Right lung (tissue), 2 donors: ENCODE measurements at regions not wholly inside any gene's neighbourhood (a gene's known extent, or its start where the extent isn't known, plus 50 kb on each side); places are given as distances from the start of the nearest gene placed in this dataset.

Source experiments
- DNase-seq, 2 donors: peaks; one replicate each; pipeline ENCODE4 v3.0.0-alpha.2; 2013

- DNase-seq = no peak
Observed at GRCh38 chr15:53400986-53401385, 358.5 kb downstream of the WDR72 start.

DNA sequence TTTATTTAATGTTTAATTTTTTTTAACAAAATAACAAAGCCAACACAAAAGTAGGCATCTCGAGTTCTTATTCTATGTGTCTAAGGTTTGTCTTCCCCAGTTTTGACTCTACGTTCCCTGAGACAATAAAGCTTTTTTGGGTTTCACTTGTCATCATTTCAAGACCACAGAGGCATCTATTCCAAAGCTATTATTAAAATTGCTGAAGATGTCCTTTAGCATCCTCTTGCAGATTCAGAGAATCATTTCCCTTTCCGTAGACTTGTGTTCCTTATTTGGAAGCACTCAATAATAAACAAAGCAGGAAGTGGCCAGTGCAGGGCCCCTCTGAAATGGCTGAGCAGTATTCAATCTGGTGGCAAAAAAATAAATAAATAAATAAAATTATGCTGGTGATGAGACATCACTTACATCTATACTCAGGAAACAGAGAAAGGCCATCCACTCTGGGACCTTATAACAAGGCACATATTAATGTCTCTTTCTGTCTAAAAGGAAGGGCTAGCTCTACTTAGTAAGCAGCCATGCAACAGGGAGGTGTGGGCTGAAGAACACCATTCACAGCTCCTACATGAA, 362.3 kb downstream of the WDR72 start:
- DNase-seq = no peak

- DNase-seq = no peak
Observed at GRCh38 chr15:53395871-53396270, 363.6 kb downstream of the WDR72 start.

DNA sequence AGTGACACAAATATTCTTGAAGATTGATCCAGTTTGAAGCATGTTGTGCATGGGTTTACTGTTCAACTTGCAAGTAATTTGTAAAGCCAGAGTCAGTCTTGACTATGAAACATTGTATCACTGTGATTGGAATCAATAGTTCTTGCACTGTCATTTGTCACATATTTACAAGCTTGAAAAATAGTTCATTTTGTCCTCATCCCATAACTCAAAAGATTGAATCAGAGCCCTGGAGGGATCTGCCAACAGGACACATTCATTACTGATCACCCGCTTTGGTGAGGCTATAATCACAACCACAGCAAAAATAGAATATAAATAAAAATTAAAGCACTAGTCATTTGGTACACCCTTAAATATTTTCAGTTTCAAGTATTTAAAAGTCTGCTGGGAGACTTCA, 368.9 kb downstream of the WDR72 start:
- no peak for DNase-seq

GRCh38 chr15:53389271-53390037, 370.0 kb downstream of the WDR72 start:
- DNase-seq = no peak

- DNase-seq = no peak
Observed at GRCh38 chr15:53384417-53384816, 375.0 kb downstream of the WDR72 start.

- DNase-seq = no peak
Observed at GRCh38 chr15:53378096-53378800, 381.2 kb downstream of the WDR72 start.

DNA sequence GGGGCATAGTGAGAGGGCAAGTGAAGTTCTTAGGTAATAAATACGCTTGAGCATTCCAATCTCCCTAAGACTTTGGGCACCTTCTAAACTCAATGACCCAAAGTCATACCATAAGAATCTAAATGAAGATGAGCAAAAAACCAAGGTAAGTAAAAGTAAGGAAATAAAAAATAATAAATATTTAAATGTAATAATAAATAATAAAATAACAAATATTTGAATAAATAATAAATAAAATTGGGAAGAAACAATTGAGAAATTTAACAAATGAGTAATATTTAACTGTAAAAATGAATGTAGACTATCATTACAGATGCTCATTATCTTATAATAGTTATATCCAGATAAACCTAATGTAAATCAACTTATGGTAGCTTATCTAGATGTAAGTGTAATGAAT, 391.7 kb downstream of the WDR72 start:
- no peak for DNase-seq

- DNase-seq = no peak
Observed at GRCh38 chr15:53360881-53361280, 398.6 kb downstream of the WDR72 start.

GRCh38 chr15:53359038-53359437, 400.4 kb downstream of the WDR72 start:
- DNase-seq = no peak

DNA sequence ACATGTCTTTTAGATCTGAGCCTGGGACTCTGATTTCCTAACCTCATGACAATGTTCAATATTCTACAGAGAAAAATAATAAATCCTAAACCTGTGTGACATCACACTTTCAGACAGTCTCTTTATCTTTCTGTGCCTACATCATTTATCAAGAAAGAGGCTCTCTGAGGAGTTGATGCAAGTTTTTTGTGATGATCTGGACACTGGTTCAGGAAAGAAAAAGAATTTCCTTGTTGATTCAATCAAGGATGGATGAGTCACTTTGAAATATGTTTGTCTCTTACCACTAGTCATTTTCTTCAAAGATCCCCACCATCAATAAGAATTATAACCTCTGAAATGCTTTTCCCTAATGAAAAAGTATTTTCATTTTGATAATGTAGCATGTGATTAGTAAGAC, 404.6 kb downstream of the WDR72 start:
- DNase-seq = no peak

GRCh38 chr15:53351373-53351772, 408.1 kb downstream of the WDR72 start:
- DNase-seq = no peak

DNA sequence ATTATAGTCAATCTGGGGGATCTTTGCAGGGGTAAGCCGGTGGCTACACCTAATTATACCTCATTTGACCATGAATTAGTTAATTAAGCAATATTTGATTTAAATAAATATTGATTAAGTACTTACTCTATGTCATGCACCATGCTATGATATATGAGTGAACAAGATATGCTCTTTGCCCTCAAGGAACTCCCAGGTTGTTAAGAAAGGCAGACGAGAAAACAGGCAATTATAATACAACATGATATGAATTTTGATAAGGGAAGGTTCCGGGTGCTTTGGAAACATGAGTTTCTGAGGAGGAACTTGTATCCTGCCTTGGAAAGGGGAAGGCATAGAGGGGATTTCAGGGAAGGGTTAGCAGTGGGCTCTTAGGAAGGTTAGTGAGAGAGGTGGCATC, 412.9 kb downstream of the WDR72 start:
- no peak for DNase-seq

GRCh38 chr15:53331328-53332190, 427.9 kb downstream of the WDR72 start:
- DNase-seq = no peak

GRCh38 chr15:53328341-53328740, 431.1 kb downstream of the WDR72 start:
- DNase-seq = no peak

DNA sequence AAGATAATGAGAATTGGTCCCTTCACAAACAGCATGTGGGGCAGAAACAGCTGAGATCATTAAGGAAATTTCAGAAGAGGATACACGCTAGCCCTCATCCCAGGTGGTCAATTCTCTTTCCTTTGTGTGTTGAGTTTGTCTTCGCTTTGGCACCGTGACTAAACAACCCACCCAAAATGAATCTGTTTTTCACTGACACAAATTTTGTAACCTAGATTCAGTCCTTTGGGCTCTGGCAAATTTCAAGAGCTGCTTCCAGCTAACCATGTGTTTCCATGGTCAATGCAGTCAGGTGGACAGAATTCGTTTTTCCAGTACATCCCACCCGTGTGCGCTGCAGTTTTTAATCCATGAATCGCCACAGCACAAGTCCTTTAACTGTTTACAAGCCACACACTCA, 435.4 kb downstream of the WDR72 start:
- DNase-seq = no peak

DNA sequence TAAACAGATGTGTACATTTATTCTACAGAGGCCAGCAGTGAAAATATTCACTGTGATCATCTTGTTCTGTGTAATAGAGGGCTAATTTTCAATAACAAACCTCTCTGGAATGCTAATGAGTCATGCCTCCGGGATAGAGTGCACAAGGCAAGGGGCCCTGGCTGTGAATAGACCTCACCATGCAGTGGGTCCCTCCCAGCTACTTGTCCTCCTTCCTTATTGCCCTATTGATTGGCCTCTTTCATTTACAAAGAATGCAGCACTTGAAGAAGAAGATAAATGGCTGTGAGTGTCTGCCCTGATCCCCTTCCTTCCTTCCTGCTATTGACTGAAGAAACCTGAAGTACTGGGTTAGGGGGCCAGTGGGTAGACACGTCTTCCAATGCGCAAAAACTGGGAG, 436.3 kb downstream of the WDR72 start:
- DNase-seq = no peak

GRCh38 chr15:53320816-53321215, 438.6 kb downstream of the WDR72 start:
- DNase-seq = no peak

- no peak for DNase-seq
Observed at GRCh38 chr15:53312707-53313106, 446.8 kb downstream of the WDR72 start.

DNA sequence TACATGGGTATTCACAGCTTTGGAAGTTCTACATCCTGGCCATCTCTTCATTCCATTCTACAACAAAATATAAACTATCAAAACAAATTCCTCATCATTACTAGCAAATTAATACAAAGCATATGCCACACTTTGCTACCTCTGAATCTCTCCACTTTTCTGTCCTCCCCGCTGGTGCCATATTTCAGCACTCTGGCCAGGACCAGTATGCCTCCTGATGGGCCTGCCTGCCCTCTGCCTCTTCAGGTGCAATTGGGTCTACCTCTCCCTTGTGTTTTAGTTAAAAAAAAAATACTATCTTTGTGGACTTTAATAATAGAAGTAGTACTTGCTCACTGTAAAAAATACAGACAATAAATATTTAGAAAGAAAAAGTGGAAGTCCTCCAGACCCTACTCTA, 448.8 kb downstream of the WDR72 start:
- DNase-seq = no peak

DNA sequence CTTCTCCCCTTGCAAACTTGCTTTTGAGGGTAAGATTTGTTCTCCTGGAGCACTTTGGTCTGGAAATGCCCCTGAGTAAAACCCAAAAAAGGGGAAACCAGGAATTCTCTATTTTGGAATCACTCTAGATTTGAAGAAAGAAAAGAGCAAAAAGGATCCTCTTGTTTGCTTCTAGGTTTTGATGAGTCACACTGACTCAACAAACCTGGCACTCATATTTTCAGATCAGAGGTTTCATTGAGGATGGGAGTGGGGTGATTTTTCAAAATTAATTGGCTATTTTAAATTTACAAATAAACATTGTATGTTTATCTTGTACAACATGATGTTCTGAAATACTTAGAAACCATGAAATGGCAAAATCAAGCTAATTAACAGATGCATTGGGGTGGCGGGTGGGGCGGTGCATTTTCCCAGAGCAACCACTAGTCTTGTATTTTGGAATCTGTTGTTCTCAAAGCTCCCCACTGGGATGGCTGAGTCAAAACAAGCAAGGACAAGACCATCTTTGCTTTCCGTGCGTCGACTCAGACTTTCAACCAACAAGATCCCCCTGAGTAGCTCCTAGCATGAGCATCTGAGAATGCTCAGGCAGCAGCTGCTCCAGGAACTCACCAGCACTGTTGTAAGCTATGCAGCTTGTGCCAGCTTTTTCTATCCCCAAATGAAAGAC, 451.4 kb downstream of the WDR72 start:
- DNase-seq = no peak

GRCh38 chr15:53305554-53305953, 453.9 kb downstream of the WDR72 start:
- no peak for DNase-seq
